Endothelial cell of umbilical vein (primary cell): ENCODE measurements at regions not wholly inside any gene's neighbourhood (a gene's known extent, or its start where the extent isn't known, plus 50 kb on each side); places are given as distances from the start of the nearest gene placed in this dataset.

Experiments
- BruUV-seq: library from RNA; stranded (reverse); fragments of 400-500 nt; replicated peaks from 2 replicates; lab custom pipeline; 2021; lab: Mats Ljungman, UMichigan
- CTCF ChIA-PET: fragments of 300-600, 350-600 bp; sonication (Branson Sonifier 250); formaldehyde crosslinking; loops from one replicate; lab custom pipeline; 2021; ENCODE audit warnings: antibody characterized with exemption, inconsistent platforms; lab: Charles Lee
- POLR2A ChIA-PET: fragments of 300-600, 350-600 bp; sonication (Branson Sonifier 250); formaldehyde crosslinking; loops from one replicate; lab custom pipeline; 2021; ENCODE audit warnings: antibody characterized with exemption, inconsistent platforms; lab: Charles Lee
- DNase-seq: peaks from one replicate; pipeline ENCODE4 v3.0.0-alpha.2; 2011; ENCODE audit warnings: low read depth, low spot score
- FAIRE-seq: peaks from 2 replicates; lab custom pipeline; 2011; peaks lifted over from hg19 to GRCh38; lab: Jason Lieb, UNC
- H2AFZ ChIP-seq: 2 replicates; pipeline ENCODE4 v1.6.0; 2012; ENCODE audit warnings: low read depth, low read length, control low read depth, inconsistent platforms
- H3K27ac ChIP-seq: 2 replicates; pipeline ENCODE4 v1.5.1; 2011; ENCODE audit warnings: low read depth, mild to moderate bottlenecking, control low read depth, low read length, moderate library complexity; ENCODE audit not compliant: insufficient read depth
- H3K27me3 ChIP-seq, 2 experiments: 2 replicates each; pipeline versions ENCODE4 v1.6.0 to v1.6.1; 2011; ENCODE audit warnings: low read length in 2 of 2, mixed read lengths in 1 of 2; ENCODE audit not compliant: control insufficient read depth in 2 of 2, insufficient read depth in 2 of 2
- H3K36me3 ChIP-seq, 2 experiments: 2 replicates in 1 of 2; 3 replicates in 1 of 2; pipeline ENCODE4 v1.5.1; 2011; ENCODE audit warnings: low read length in 2 of 2, mild to moderate bottlenecking in 1 of 2, moderate library complexity in 1 of 2; ENCODE audit not compliant: control insufficient read depth in 2 of 2, insufficient read depth in 2 of 2; ENCODE audit errors: extremely low read depth in 1 of 2
- H3K4me1 ChIP-seq: 3 replicates; pipeline ENCODE4 v1.5.1; 2011; ENCODE audit warnings: mild to moderate bottlenecking, low read length; ENCODE audit not compliant: control insufficient read depth, insufficient read depth; ENCODE audit errors: extremely low read depth
- H3K4me2 ChIP-seq: 2 replicates; pipeline ENCODE4 v1.6.1; 2011; ENCODE audit warnings: low read length, control low read depth, mixed read lengths; ENCODE audit not compliant: insufficient read depth
- H3K4me3 ChIP-seq, 3 experiments: fragments of 200-600 bp in 1 of 3; sonication (generic), shearing (Covaris generic) in 1 of 3; replicated peaks in 1 of 3; 2 replicates each; pipeline ENCODE4 v1.5.1; 2011 to 2016; ENCODE audit warnings: control low read depth in 3 of 3, low read length in 3 of 3, mild to moderate bottlenecking in 2 of 3, inconsistent platforms in 1 of 3, low read depth in 1 of 3, moderate library complexity in 1 of 3; ENCODE audit not compliant: insufficient read depth in 1 of 3
- H3K79me2 ChIP-seq: 2 replicates; pipeline ENCODE4 v1.6.0; 2012; ENCODE audit warnings: low read length, inconsistent platforms; ENCODE audit not compliant: control insufficient read depth, insufficient read depth
- H3K9ac ChIP-seq: replicated peaks from 2 replicates; pipeline ENCODE3; 2011; ENCODE audit warnings: low read length, control low read depth; ENCODE audit not compliant: insufficient read depth; ENCODE audit errors: extremely low read depth
- H3K9me1 ChIP-seq: replicated peaks from 3 replicates; pipeline ENCODE4 v1.6.0; 2011; ENCODE audit warnings: mild to moderate bottlenecking, low read length; ENCODE audit not compliant: control insufficient read depth, insufficient read depth; ENCODE audit errors: extremely low read depth
- H3K9me3 ChIP-seq: replicated peaks from 2 replicates; pipeline ENCODE4 v1.5.1; 2012; ENCODE audit warnings: low read length, inconsistent platforms; ENCODE audit not compliant: control insufficient read depth, insufficient read depth
- H4K20me1 ChIP-seq: replicated peaks from 2 replicates; pipeline ENCODE3; 2011; ENCODE audit warnings: mild to moderate bottlenecking, low read length; ENCODE audit not compliant: control insufficient read depth, insufficient read depth; ENCODE audit errors: extremely low read depth
- EZH2 ChIP-seq: IDR thresholded peaks from 2 replicates; pipeline ENCODE4 v1.6.1; 2012; ENCODE audit warnings: borderline replicate concordance, low read depth, mild to moderate bottlenecking, moderate library complexity, low read length, inconsistent platforms; ENCODE audit not compliant: severe bottlenecking
- FOS ChIP-seq: IDR thresholded peaks from 2 replicates; pipeline ENCODE4 v1.6.1; 2011; ENCODE audit warnings: mild to moderate bottlenecking, low read length, moderate library complexity, borderline replicate concordance; ENCODE audit not compliant: insufficient read depth
- GATA2 ChIP-seq: IDR thresholded peaks from 2 replicates; pipeline ENCODE4 v1.7.0; 2011; ENCODE audit warnings: low read depth, mild to moderate bottlenecking, moderate library complexity, mixed read lengths, low read length; ENCODE audit not compliant: insufficient read length, insufficient read depth
- JUN ChIP-seq: IDR thresholded peaks from 2 replicates; pipeline ENCODE4 v1.6.1; 2011; ENCODE audit warnings: borderline replicate concordance, low read depth; ENCODE audit not compliant: insufficient read length, insufficient read depth
- POLR2A ChIP-seq: IDR thresholded peaks from 2 replicates; pipeline ENCODE4 v1.6.1; 2012; ENCODE audit warnings: low read depth, mild to moderate bottlenecking, control low read depth, low read length
- POLR2AphosphoS5 ChIP-seq: IDR thresholded peaks from 2 replicates; pipeline ENCODE4 v1.6.1; 2012; ENCODE audit warnings: low read depth, mild to moderate bottlenecking, control low read depth, low read length, moderate library complexity; ENCODE audit not compliant: insufficient read depth
- dilution Hi-C: fragments of 300-500 bp; cut with MboI; formaldehyde crosslinking; loops from one replicate; pipeline ENCODE4 v1.15.0; 2019; ENCODE audit warnings: low sequenced_read_pairs; ENCODE audit not compliant: extremely low pct_ligation_motif_present
- intact Hi-C: fragments of 100-400 bp; cut with micrococcal nuclease; formaldehyde crosslinking; loops from one replicate; pipeline ENCODE4 v1.10.0; 2022
- TF ChIP-seq, protein P1 (sequence below): IDR thresholded peaks from 2 replicates; pipeline ENCODE4 v1.6.1; 2011; ENCODE audit not compliant: insufficient read depth, insufficient read length
- TF ChIP-seq, protein P2 (sequence below), 2 donors: IDR thresholded peaks; 1 replicate in 1 of 2; 2 replicates in 1 of 2; pipeline ENCODE4 v1.5.1; 2011; ENCODE audit warnings: low read length in 2 of 2, mild to moderate bottlenecking in 2 of 2, moderate library complexity in 2 of 2, control low read depth in 1 of 2, inconsistent platforms in 1 of 2, low read depth in 1 of 2; ENCODE audit not compliant: insufficient read depth in 1 of 2; ENCODE audit errors: extremely low read depth in 1 of 2

DNA sequence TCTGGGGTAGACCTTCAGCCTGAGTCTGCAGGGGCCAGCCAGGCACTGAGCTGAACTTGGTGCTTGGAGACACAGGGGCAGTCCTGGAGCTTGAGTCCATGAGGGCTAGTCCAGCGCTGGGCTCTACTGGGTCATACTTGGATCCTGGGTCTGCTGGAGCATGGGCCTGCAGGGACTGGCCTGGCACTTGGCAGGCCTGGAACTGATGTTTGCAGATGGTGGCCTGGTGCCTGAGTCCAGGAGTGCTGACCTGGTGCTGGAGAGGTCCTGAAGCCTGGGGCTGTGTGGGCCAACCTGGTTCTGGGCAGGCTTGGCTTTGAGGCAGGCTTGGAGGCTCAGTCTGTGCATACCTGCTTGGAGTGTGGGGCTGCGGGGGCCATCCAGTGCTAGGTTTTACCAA is 143.4 kb upstream of the DSCAM start:
- BruUV-seq, result no TSS peak
- ChIA-PET POLR2A (no interaction called here), CTCF (no interaction called here)
- H3K36me3 ChIP-seq, result no peaks in the 10 kb centered on the region
- dilution Hi-C loops, result no loop called here
- H3K27ac ChIP-seq, result no peak overlapping the region
- no peak for TF ChIP-seq EZH2
- TF ChIP-seq, protein P1, sequence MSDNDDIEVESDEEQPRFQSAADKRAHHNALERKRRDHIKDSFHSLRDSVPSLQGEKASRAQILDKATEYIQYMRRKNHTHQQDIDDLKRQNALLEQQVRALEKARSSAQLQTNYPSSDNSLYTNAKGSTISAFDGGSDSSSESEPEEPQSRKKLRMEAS, result no peak
- no peak for TF ChIP-seq GATA2
- TF ChIP-seq, protein P2, sequence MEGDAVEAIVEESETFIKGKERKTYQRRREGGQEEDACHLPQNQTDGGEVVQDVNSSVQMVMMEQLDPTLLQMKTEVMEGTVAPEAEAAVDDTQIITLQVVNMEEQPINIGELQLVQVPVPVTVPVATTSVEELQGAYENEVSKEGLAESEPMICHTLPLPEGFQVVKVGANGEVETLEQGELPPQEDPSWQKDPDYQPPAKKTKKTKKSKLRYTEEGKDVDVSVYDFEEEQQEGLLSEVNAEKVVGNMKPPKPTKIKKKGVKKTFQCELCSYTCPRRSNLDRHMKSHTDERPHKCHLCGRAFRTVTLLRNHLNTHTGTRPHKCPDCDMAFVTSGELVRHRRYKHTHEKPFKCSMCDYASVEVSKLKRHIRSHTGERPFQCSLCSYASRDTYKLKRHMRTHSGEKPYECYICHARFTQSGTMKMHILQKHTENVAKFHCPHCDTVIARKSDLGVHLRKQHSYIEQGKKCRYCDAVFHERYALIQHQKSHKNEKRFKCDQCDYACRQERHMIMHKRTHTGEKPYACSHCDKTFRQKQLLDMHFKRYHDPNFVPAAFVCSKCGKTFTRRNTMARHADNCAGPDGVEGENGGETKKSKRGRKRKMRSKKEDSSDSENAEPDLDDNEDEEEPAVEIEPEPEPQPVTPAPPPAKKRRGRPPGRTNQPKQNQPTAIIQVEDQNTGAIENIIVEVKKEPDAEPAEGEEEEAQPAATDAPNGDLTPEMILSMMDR (IDR thresholded peaks at IDR 0.05; ENCODE audit: extremely low read depth in 1 of 2, insufficient read depth in 1 of 2, low read depth in 1 of 2, low read length in 2 of 2), result no peak
- TF ChIP-seq POLR2A, result no peak
- TF ChIP-seq FOS, result no peak
- no peak for TF ChIP-seq POLR2AphosphoS5
- TF ChIP-seq JUN, result no peak
- H3K4me3 ChIP-seq, result no peak overlapping the region
- no peak for FAIRE-seq
- H3K9me3 ChIP-seq, result peaks cover 10% of the 10 kb centered on the region
- no peaks in the 10 kb centered on the region for H3K27me3 ChIP-seq
- no peak overlapping the region for H3K9ac ChIP-seq
- no peaks in the 10 kb centered on the region for H3K79me2 ChIP-seq
- H3K4me1 ChIP-seq, result no peaks in the 10 kb centered on the region
- H4K20me1 ChIP-seq, result no peaks in the 10 kb centered on the region
- intact Hi-C loops, result no loop called here
- no peaks in the 10 kb centered on the region for H3K9me1 ChIP-seq
- H2AFZ ChIP-seq, result no peak overlapping the region
- DNase-seq, result no peak
- H3K4me2 ChIP-seq, result no peak overlapping the region
